Karpas-422 (cell line): ENCODE measurements at regions not wholly inside any gene's neighbourhood (a gene's known extent, or its start where the extent isn't known, plus 50 kb on each side); places are given as distances from the start of the nearest gene placed in this dataset.
A peak's percentile ranks its signal among the peaks of the same experiment; 100 is the strongest.

Source experiments
- DNase-seq: peaks from one replicate; pipeline ENCODE4 v3.0.0-alpha.2; 2015
- H2AFZ ChIP-seq: fragments of 200-600 bp; sonication (generic); 2 replicates; pipeline ENCODE4 v1.6.1; 2014; ENCODE audit warnings: antibody characterized with exemption, low read length, mixed read lengths
- H3K27ac ChIP-seq: fragments of 200-600 bp; sonication (generic); 2 replicates; pipeline ENCODE4 v1.5.1; 2014; ENCODE audit warnings: mild to moderate bottlenecking, low read length, moderate library complexity
- H3K27me3 ChIP-seq: fragments of 200-600 bp; sonication (generic); 2 replicates; pipeline ENCODE4 v1.6.1; 2014; ENCODE audit warnings: low read length, mixed read lengths
- H3K36me3 ChIP-seq: fragments of 200-600 bp; sonication (generic); 2 replicates; pipeline ENCODE4 v1.6.1; 2014; ENCODE audit warnings: low read length, mixed read lengths; ENCODE audit not compliant: insufficient read depth
- H3K4me1 ChIP-seq: fragments of 200-600 bp; sonication (generic); 2 replicates; pipeline ENCODE4 v1.6.1; 2014; ENCODE audit warnings: mild to moderate bottlenecking, low read length, mixed read lengths
- H3K4me2 ChIP-seq: fragments of 200-600 bp; sonication (generic); 2 replicates; pipeline ENCODE4 v1.6.1; 2014; ENCODE audit warnings: low read length, low read depth, mild to moderate bottlenecking; ENCODE audit not compliant: poor library complexity, severe bottlenecking
- H3K4me3 ChIP-seq: fragments of 200-600 bp; sonication (generic); 2 replicates; pipeline ENCODE4 v1.5.1; 2014; ENCODE audit warnings: mild to moderate bottlenecking, antibody characterized with exemption, low read length, mixed read lengths
- H3K79me2 ChIP-seq: fragments of 200-600 bp; sonication (generic); 2 replicates; pipeline ENCODE4 v1.6.1; 2014; ENCODE audit warnings: mild to moderate bottlenecking, low read length, mixed read lengths
- H3K9ac ChIP-seq: fragments of 200-600 bp; sonication (generic); 2 replicates; pipeline ENCODE4 v1.6.0; 2014; ENCODE audit warnings: low read length
- H3K9me2 ChIP-seq: fragments of 200-600 bp; sonication (generic), shearing (Covaris generic); replicated peaks from 2 replicates; pipeline ENCODE4 v1.6.0; 2014; ENCODE audit warnings: mild to moderate bottlenecking, low read length, moderate library complexity; ENCODE audit not compliant: insufficient read depth
- H3K9me3 ChIP-seq: fragments of 300-700, 200-600 bp; sonication (generic); 2 replicates; pipeline ENCODE4 v1.6.1; 2014; ENCODE audit warnings: low read length, mixed read lengths
- H4K20me1 ChIP-seq: fragments of 200-600 bp; sonication (generic); 2 replicates; pipeline ENCODE4 v1.6.1; 2014; ENCODE audit warnings: mild to moderate bottlenecking, antibody characterized with exemption, low read length, low read depth; ENCODE audit not compliant: insufficient read depth

DNA sequence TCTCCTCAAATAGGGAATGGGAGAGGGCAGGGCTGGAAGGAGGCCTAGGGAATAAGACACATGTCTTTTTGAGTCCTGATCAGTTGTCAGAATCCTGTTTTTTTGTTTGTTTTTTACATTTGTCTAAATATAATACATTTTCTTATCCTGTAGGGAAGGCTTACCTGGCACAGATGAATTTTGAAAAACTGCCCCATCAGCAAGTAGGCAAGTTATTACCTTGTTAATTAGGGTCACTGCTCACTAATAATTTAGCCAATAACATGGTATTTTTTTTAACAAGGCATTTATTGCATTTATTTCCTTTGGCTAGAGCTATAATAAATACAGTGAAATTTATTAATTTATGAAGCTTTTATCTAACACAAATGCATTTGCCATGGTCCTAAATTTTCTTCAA lies 423.2 kb upstream of the ONECUT1 start:
- Histone ChIP-seq H3K4me3 (no peak overlapping the region), H2AFZ (no peak overlapping the region), H3K79me2 (no peaks in the 10 kb centered on the region), H4K20me1 (no peaks in the 10 kb centered on the region), H3K27me3 (no peaks in the 10 kb centered on the region), H3K36me3 (no peaks in the 10 kb centered on the region), H3K4me1 (no peaks in the 10 kb centered on the region), H3K9ac (no peak overlapping the region), H3K4me2 (no peak overlapping the region), H3K9me2 (no peaks in the 10 kb centered on the region), H3K9me3 (no peaks in the 10 kb centered on the region), H3K27ac (no peak overlapping the region)
- DNase-seq, result no peak

DNA sequence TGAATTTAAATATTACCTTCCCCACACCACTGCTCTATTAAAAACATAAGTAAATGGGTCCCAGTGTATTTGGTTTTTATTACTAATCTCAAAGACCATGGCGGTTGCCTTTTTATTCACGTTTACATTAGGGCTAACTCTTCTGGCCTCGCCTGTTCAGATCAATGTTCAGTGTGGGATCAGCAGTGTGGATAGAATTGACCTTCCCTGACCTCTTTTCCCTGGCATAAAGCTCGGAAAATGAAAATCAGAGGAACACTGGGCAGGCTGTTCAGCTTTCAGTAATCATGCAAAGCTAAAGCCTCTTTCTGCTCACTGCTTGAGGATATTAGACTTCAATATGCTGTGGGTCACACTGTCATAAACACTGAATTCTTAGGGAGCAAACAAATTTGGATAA lies 422.6 kb upstream of the ONECUT1 start:
- Histone ChIP-seq H3K4me1 (no peaks in the 10 kb centered on the region), H3K9ac (no peak overlapping the region), H3K79me2 (no peaks in the 10 kb centered on the region), H3K9me3 (no peaks in the 10 kb centered on the region), H3K4me2 (no peak overlapping the region), H2AFZ (no peak overlapping the region), H3K9me2 (no peaks in the 10 kb centered on the region), H3K36me3 (no peaks in the 10 kb centered on the region), H3K27me3 (no peaks in the 10 kb centered on the region), H4K20me1 (no peaks in the 10 kb centered on the region), H3K27ac (no peak overlapping the region), H3K4me3 (no peak overlapping the region)
- DNase-seq, result no peak

- DNase-seq, result no peak
- H3K27ac ChIP-seq, result no peak overlapping the region
- no peaks in the 10 kb centered on the region for H4K20me1 ChIP-seq
- no peaks in the 10 kb centered on the region for H3K27me3 ChIP-seq
- no peaks in the 10 kb centered on the region for H3K36me3 ChIP-seq
- no peak overlapping the region for H3K4me2 ChIP-seq
- H3K9me3 ChIP-seq, result no peaks in the 10 kb centered on the region
- no peak overlapping the region for H3K4me3 ChIP-seq
- no peak overlapping the region for H3K9ac ChIP-seq
- no peaks in the 10 kb centered on the region for H3K4me1 ChIP-seq
- H2AFZ ChIP-seq, result no peak overlapping the region
- H3K79me2 ChIP-seq, result no peaks in the 10 kb centered on the region
- H3K9me2 ChIP-seq, result no peaks in the 10 kb centered on the region
These were observed 420.5 kb upstream of the ONECUT1 start for GRCh38 chr15:53210653-53211052.

- H2AFZ ChIP-seq, result no peak overlapping the region
- H3K4me2 ChIP-seq, result no peak overlapping the region
- no peaks in the 10 kb centered on the region for H3K9me2 ChIP-seq
- no peaks in the 10 kb centered on the region for H3K36me3 ChIP-seq
- no peak overlapping the region for H3K27ac ChIP-seq
- H4K20me1 ChIP-seq, result no peaks in the 10 kb centered on the region
- no peaks in the 10 kb centered on the region for H3K79me2 ChIP-seq
- H3K27me3 ChIP-seq, result no peaks in the 10 kb centered on the region
- H3K4me1 ChIP-seq, result no peaks in the 10 kb centered on the region
- no peak overlapping the region for H3K4me3 ChIP-seq
- H3K9me3 ChIP-seq, result no peaks in the 10 kb centered on the region
- DNase-seq, result no peak
- H3K9ac ChIP-seq, result no peak overlapping the region
These were observed 419.4 kb upstream of the ONECUT1 start for GRCh38 chr15:53209396-53210042.

DNA sequence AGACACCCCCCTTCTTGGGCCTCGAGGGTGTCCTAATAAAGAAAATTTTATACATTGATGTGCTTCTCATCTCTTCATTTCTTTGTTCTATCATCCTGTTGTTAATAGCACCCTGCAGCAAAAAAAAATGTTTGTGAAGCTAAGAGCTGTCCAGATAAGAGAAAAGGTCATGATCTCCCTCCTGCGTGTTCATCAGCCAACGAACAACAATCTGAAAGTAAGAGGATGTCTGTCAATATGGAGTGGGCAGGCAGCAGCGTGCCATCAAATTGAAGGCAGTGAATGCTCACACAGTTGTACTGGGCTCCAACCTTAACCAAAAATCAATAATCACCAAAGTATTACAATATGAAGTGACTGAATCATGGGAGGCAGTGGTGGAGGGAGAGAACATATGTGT lies 418.6 kb upstream of the ONECUT1 start:
- no peaks in the 10 kb centered on the region for H3K9me2 ChIP-seq
- H4K20me1 ChIP-seq, result no peaks in the 10 kb centered on the region

GRCh38 chr15:53203454-53203853 lies 413.3 kb upstream of the ONECUT1 start:
- Histone ChIP-seq H3K27me3 (no peaks in the 10 kb centered on the region), H3K9ac (no peak overlapping the region)
- DNase-seq, result no peak

More for the DNA sequence above, 418.6 kb upstream of the ONECUT1 start:
- H3K4me3 ChIP-seq, result no peak overlapping the region
- no peak for DNase-seq
- H3K36me3 ChIP-seq, result no peaks in the 10 kb centered on the region
- no peak overlapping the region for H2AFZ ChIP-seq
- H3K79me2 ChIP-seq, result no peaks in the 10 kb centered on the region
- H3K9ac ChIP-seq, result no peak overlapping the region
- no peaks in the 10 kb centered on the region for H3K4me1 ChIP-seq
- H3K9me3 ChIP-seq, result no peaks in the 10 kb centered on the region
- H3K27ac ChIP-seq, result no peak overlapping the region
- H3K27me3 ChIP-seq, result no peaks in the 10 kb centered on the region
- no peak overlapping the region for H3K4me2 ChIP-seq

DNA sequence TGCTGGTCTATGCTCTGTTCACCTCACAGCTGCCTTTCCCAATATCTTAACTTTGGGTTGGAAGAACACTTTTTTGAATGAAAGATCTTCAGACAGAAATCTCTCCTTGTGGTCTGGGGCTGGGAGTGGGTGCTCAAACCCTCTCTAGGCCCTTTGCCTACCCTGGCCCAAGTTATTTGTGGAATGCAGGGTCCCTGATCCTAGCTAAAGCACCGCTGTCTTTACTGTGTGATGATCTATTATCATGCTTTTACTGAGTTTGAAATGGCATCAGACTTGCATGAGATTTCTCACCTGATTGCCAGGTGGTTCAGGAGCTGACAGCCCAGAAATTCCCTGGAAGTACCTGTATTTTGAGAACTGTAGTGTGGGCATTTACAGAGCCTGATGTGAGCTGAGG lies 412.7 kb upstream of the ONECUT1 start:
- Histone ChIP-seq H3K79me2 (no peaks in the 10 kb centered on the region), H3K9me2 (no peaks in the 10 kb centered on the region), H3K4me1 (no peaks in the 10 kb centered on the region), H3K9ac (no peak overlapping the region), H3K4me3 (no peak overlapping the region), H3K9me3 (no peaks in the 10 kb centered on the region), H4K20me1 (no peaks in the 10 kb centered on the region), H3K4me2 (no peak overlapping the region), H3K27ac (no peak overlapping the region), H3K27me3 (no peaks in the 10 kb centered on the region), H3K36me3 (no peaks in the 10 kb centered on the region), H2AFZ (no peak overlapping the region)
- DNase-seq, result no peak

More at GRCh38 chr15:53203454-53203853, 413.3 kb upstream of the ONECUT1 start:
- Histone ChIP-seq H2AFZ (no peak overlapping the region), H3K4me1 (no peaks in the 10 kb centered on the region), H3K79me2 (no peaks in the 10 kb centered on the region), H3K36me3 (no peaks in the 10 kb centered on the region), H3K4me2 (no peak overlapping the region), H3K27ac (no peak overlapping the region), H4K20me1 (no peaks in the 10 kb centered on the region), H3K4me3 (no peak overlapping the region), H3K9me2 (no peaks in the 10 kb centered on the region), H3K9me3 (no peaks in the 10 kb centered on the region)

GRCh38 chr15:53197426-53197839 lies 407.3 kb upstream of the ONECUT1 start:
- no peaks in the 10 kb centered on the region for H3K4me1 ChIP-seq
- H3K4me2 ChIP-seq, result no peak overlapping the region
- H2AFZ ChIP-seq, result no peak overlapping the region
- H3K9me3 ChIP-seq, result no peaks in the 10 kb centered on the region
- no peaks in the 10 kb centered on the region for H4K20me1 ChIP-seq
- no peaks in the 10 kb centered on the region for H3K9me2 ChIP-seq
- H3K36me3 ChIP-seq, result no peaks in the 10 kb centered on the region
- peak; percentile 86 for DNase-seq
- H3K27me3 ChIP-seq, result no peaks in the 10 kb centered on the region
- no peak overlapping the region for H3K27ac ChIP-seq
- H3K9ac ChIP-seq, result no peak overlapping the region
- H3K4me3 ChIP-seq, result no peak overlapping the region
- no peaks in the 10 kb centered on the region for H3K79me2 ChIP-seq
